COR-L47 (cell line): ENCODE measurements at regions not wholly inside any gene's neighbourhood (a gene's known extent, or its start where the extent isn't known, plus 50 kb on each side); places are given as distances from the start of the nearest gene placed in this dataset.
A peak's percentile ranks its signal among the peaks of the same experiment; 100 is the strongest.

Experiments
- DNase-seq: peaks from one replicate; lab custom pipeline; 2025; lab: John Stamatoyannopoulos, UW

GRCh38 chr7:140242057-140243031, 65.6 kb upstream of the KDM7A start:
- DNase-seq: no peak

- DNase-seq: no peak
Observed at GRCh38 chr7:140239653-140239935, 62.8 kb upstream of the KDM7A start.

GRCh38 chr7:140238778-140239652, 62.2 kb upstream of the KDM7A start:
- peak; percentile 98 for DNase-seq

- DNase-seq: no peak
Observed at GRCh38 chr7:140237390-140237789, 60.6 kb upstream of the KDM7A start.

GRCh38 chr7:140236626-140237025, 59.8 kb upstream of the KDM7A start:
- no peak for DNase-seq

- no peak for DNase-seq
Observed at GRCh38 chr7:140235114-140235513, 58.3 kb upstream of the KDM7A start.

GRCh38 chr7:140232957-140233917, 56.5 kb upstream of the KDM7A start:
- DNase-seq: no peak

- no peak for DNase-seq
Observed at GRCh38 chr7:140231771-140232491, 55.1 kb upstream of the KDM7A start.

- peak; percentile 53 for DNase-seq
Observed at GRCh38 chr7:140230861-140231770, 54.3 kb upstream of the KDM7A start.

GRCh38 chr7:140230516-140230860, 53.7 kb upstream of the KDM7A start:
- no peak for DNase-seq

GRCh38 chr7:140229591-140230515, 53.1 kb upstream of the KDM7A start:
- DNase-seq: no peak

GRCh38 chr7:140229101-140229525, 52.3 kb upstream of the KDM7A start:
- DNase-seq: no peak
